H1 (cell line): ENCODE measurements at regions not wholly inside any gene's neighbourhood (a gene's known extent, or its start where the extent isn't known, plus 50 kb on each side); places are given as distances from the start of the nearest gene placed in this dataset.

Experiments
- CTCF ChIA-PET: fragments of 300-600 bp; sonication (Branson Sonifier 250); formaldehyde crosslinking; loops from one replicate; lab custom pipeline; 2021; ENCODE audit not compliant: partially characterized antibody; lab: Charles Lee
- POLR2A ChIA-PET: fragments of 300-600 bp; sonication (Branson Sonifier 250); formaldehyde crosslinking; loops from one replicate; lab custom pipeline; 2021; ENCODE audit warnings: inconsistent platforms; ENCODE audit not compliant: partially characterized antibody; lab: Charles Lee
- DNase-seq, 2 experiments: peaks; one replicate each; pipeline versions ENCODE4 v3.0.0 to v3.0.0-alpha.2; 2010 to 2022; ENCODE audit warnings: low spot score in 2 of 2, low read depth in 1 of 2, mixed read lengths in 1 of 2
- FAIRE-seq: peaks from 2 replicates; lab custom pipeline; 2011; peaks lifted over from hg19 to GRCh38; lab: Jason Lieb, UNC
- H2AFZ ChIP-seq: 2 replicates; pipeline ENCODE4 v1.8.1; 2012; ENCODE audit warnings: low read length, inconsistent platforms
- H2AK5ac ChIP-seq: 2 replicates; pipeline ENCODE4 v1.6.1; 2013; ENCODE audit warnings: low read depth, low read length
- H2BK120ac ChIP-seq: replicated peaks from 2 replicates; pipeline ENCODE3; 2013; ENCODE audit warnings: low read depth, low read length, inconsistent platforms
- H2BK12ac ChIP-seq: 2 replicates; pipeline ENCODE4 v1.6.1; 2013; ENCODE audit warnings: low read depth, low read length
- H2BK15ac ChIP-seq: 2 replicates; pipeline ENCODE4 v1.6.1; 2013; ENCODE audit warnings: low read length
- H2BK20ac ChIP-seq: 2 replicates; pipeline ENCODE4 v1.6.1; 2013; ENCODE audit warnings: low read length
- H2BK5ac ChIP-seq: 2 replicates; pipeline ENCODE4 v1.6.1; 2013; ENCODE audit warnings: low read depth, low read length
- H3K14ac ChIP-seq: 2 replicates; pipeline ENCODE4 v1.6.1; 2013; ENCODE audit warnings: inconsistent platforms; ENCODE audit not compliant: insufficient read length
- H3K18ac ChIP-seq: 2 replicates; pipeline ENCODE4 v1.6.1; 2013; ENCODE audit warnings: low read length; ENCODE audit errors: extremely low read depth
- H3K23ac ChIP-seq: 2 replicates; pipeline ENCODE4 v1.6.1; 2013; ENCODE audit warnings: inconsistent platforms; ENCODE audit not compliant: insufficient read length
- H3K23me2 ChIP-seq: 2 replicates; pipeline ENCODE4 v1.6.1; 2013; ENCODE audit warnings: low read depth, low read length
- H3K27ac ChIP-seq: 2 replicates; pipeline ENCODE4 v1.6.1; 2011; ENCODE audit warnings: low read depth, low read length, inconsistent platforms
- H3K27me3 ChIP-seq, 4 experiments: replicated peaks in 1 of 4; 1 replicate in 1 of 4; 2 replicates in 3 of 4; pipeline versions ENCODE4 v1.6.1 to v1.8.1; 2011 to 2013; ENCODE audit warnings: low read length in 3 of 4, mild to moderate bottlenecking in 3 of 4, inconsistent platforms in 2 of 4, mixed read lengths in 2 of 4, moderate library complexity in 1 of 4; ENCODE audit not compliant: control insufficient read depth in 3 of 4, insufficient read depth in 3 of 4; ENCODE audit errors: extremely low read depth in 1 of 4
- H3K36me3 ChIP-seq, 4 experiments: 2 replicates each; pipeline versions ENCODE4 v1.6.1 to v1.8.1; 2011 to 2013; ENCODE audit warnings: mild to moderate bottlenecking in 4 of 4, low read length in 3 of 4, moderate library complexity in 2 of 4, control low read depth in 1 of 4, inconsistent platforms in 1 of 4; ENCODE audit not compliant: insufficient read depth in 4 of 4, control insufficient read depth in 2 of 4
- H3K4ac ChIP-seq: replicated peaks from 2 replicates; pipeline ENCODE3; 2013; ENCODE audit warnings: low read length, low read depth, mixed read lengths, inconsistent platforms; ENCODE audit not compliant: insufficient read length
- H3K4me1 ChIP-seq, 4 experiments: replicated peaks in 1 of 4; 1 replicate in 1 of 4; 2 replicates in 3 of 4; pipeline versions ENCODE4 v1.6.1 to v1.8.1; 2011 to 2013; ENCODE audit warnings: low read length in 3 of 4, inconsistent platforms in 2 of 4, mixed read lengths in 1 of 4; ENCODE audit not compliant: insufficient read depth in 4 of 4, control insufficient read depth in 3 of 4
- H3K4me2 ChIP-seq, 2 experiments: 2 replicates each; pipeline versions ENCODE4 v1.6.1 to v1.8.1; 2011 to 2013; ENCODE audit warnings: low read depth in 2 of 2, low read length in 2 of 2, control low read depth in 1 of 2, inconsistent platforms in 1 of 2, mild to moderate bottlenecking in 1 of 2; ENCODE audit not compliant: insufficient read depth in 1 of 2
- H3K4me3 ChIP-seq, 4 experiments: fragments of 200-600, 300-600 bp in 1 of 4; sonication (generic), shearing (Covaris generic), sonication (Bioruptor Twin) in 1 of 4; 2 replicates each; pipeline versions ENCODE4 v1.5.1 to v1.8.1; 2011 to 2016; ENCODE audit warnings: low read length in 4 of 4, low read depth in 3 of 4, control low read depth in 2 of 4, inconsistent platforms in 2 of 4, mild to moderate bottlenecking in 2 of 4, mixed read lengths in 1 of 4, moderate library complexity in 1 of 4; ENCODE audit not compliant: insufficient read depth in 2 of 4; ENCODE audit errors: extremely low read depth in 1 of 4
- H3K56ac ChIP-seq: replicated peaks from 2 replicates; pipeline ENCODE3; 2013; ENCODE audit warnings: low read depth, mild to moderate bottlenecking, mixed read lengths, low read length, inconsistent platforms; ENCODE audit not compliant: insufficient read length
- H3K79me1 ChIP-seq: 2 replicates; pipeline ENCODE4 v1.6.1; 2013; ENCODE audit warnings: low read depth, low read length, control low read depth
- H3K79me2 ChIP-seq, 2 experiments: 2 replicates each; pipeline versions ENCODE4 v1.6.1 to v1.8.1; 2012 to 2013; ENCODE audit warnings: low read length in 2 of 2, mild to moderate bottlenecking in 2 of 2, inconsistent platforms in 1 of 2; ENCODE audit not compliant: insufficient read depth in 2 of 2, control insufficient read depth in 1 of 2
- H3K9ac ChIP-seq, 4 experiments: replicated peaks in 1 of 4; 1 replicate in 1 of 4; 2 replicates in 3 of 4; pipeline versions ENCODE4 v1.6.1 to v1.8.1; 2011 to 2013; ENCODE audit warnings: low read depth in 3 of 4, low read length in 3 of 4, control low read depth in 2 of 4, mild to moderate bottlenecking in 2 of 4, moderate library complexity in 2 of 4, inconsistent platforms in 1 of 4; ENCODE audit errors: extremely low read depth in 1 of 4
- H3K9me3 ChIP-seq, 2 experiments: 2 replicates each; pipeline versions ENCODE4 v1.6.1 to v1.8.1; 2012 to 2013; ENCODE audit warnings: mild to moderate bottlenecking in 2 of 2, moderate library complexity in 2 of 2, control low read depth in 1 of 2, inconsistent platforms in 1 of 2, low read depth in 1 of 2, low read length in 1 of 2, mixed read lengths in 1 of 2; ENCODE audit not compliant: insufficient read depth in 2 of 2
- H4K20me1 ChIP-seq, 2 experiments: replicated peaks in 1 of 2; 2 replicates each; pipeline versions ENCODE3 to v1.8.1; 2011 to 2013; ENCODE audit warnings: inconsistent platforms in 2 of 2, low read length in 2 of 2, mild to moderate bottlenecking in 1 of 2; ENCODE audit not compliant: insufficient read depth in 2 of 2, control insufficient read depth in 1 of 2
- H4K5ac ChIP-seq: 2 replicates; pipeline ENCODE4 v1.6.1; 2013; ENCODE audit warnings: low read length, low read depth, mixed read lengths, inconsistent platforms; ENCODE audit not compliant: insufficient read length
- H4K8ac ChIP-seq: 2 replicates; pipeline ENCODE4 v1.8.0; 2013; ENCODE audit warnings: mild to moderate bottlenecking, moderate library complexity, low read length, inconsistent platforms; ENCODE audit not compliant: insufficient read depth; ENCODE audit errors: extremely low read depth
- H4K91ac ChIP-seq: replicated peaks from 2 replicates; pipeline ENCODE3; 2013; ENCODE audit warnings: low read length, mixed read lengths, inconsistent platforms; ENCODE audit not compliant: insufficient read length
- ATF2 ChIP-seq: IDR thresholded peaks from 2 replicates; pipeline ENCODE4 v1.6.1; 2012; ENCODE audit warnings: low read length, inconsistent platforms
- CHD1 ChIP-seq: IDR thresholded peaks from 2 replicates; pipeline ENCODE4 v1.6.1; 2012; ENCODE audit warnings: low read depth, low read length, improper control_type of control experiment
- GABPA ChIP-seq: IDR thresholded peaks from 2 replicates; pipeline ENCODE4 v1.6.1; 2011; ENCODE audit warnings: mild to moderate bottlenecking, low read length, moderate library complexity, borderline replicate concordance; ENCODE audit not compliant: insufficient read depth
- NANOG ChIP-seq: IDR thresholded peaks from 2 replicates; pipeline ENCODE4 v1.6.1; 2011; ENCODE audit warnings: low read length, low read depth, mild to moderate bottlenecking, inconsistent platforms; ENCODE audit not compliant: insufficient read depth, poor library complexity, severe bottlenecking
- RNF2 ChIP-seq: fragments of 200-900, 300-1000 bp; sonication (generic); IDR thresholded peaks from 2 replicates; pipeline ENCODE4 v1.7.1; 2016; ENCODE audit warnings: borderline replicate concordance, low read depth, mild to moderate bottlenecking, antibody characterized with exemption, low read length; ENCODE audit not compliant: poor library complexity, severe bottlenecking; ENCODE audit errors: missing control alignments
- TCF12 ChIP-seq: IDR thresholded peaks from 2 replicates; pipeline ENCODE4 v1.6.1; 2011; ENCODE audit warnings: low read depth, mild to moderate bottlenecking, low read length
- YY1 ChIP-seq: IDR thresholded peaks from 2 replicates; pipeline ENCODE4 v1.6.1; 2011; ENCODE audit warnings: low read depth, mild to moderate bottlenecking, low read length
- WGBS, 2 experiments: shearing (Covaris generic) in 1 of 2; methylation state at CpG; one replicate each; pipeline versions ENCODE4 v1.1.6 to v1.1.7; 2013 to 2015; ENCODE audit warnings: low lambda C conversion rate in 2 of 2, mixed read lengths in 2 of 2, inconsistent platforms in 1 of 2, low coverage in 1 of 2, missing lambda C conversion rate in 1 of 2; ENCODE audit not compliant: insufficient replicate concordance in 2 of 2, insufficient coverage in 1 of 2, insufficient read length in 1 of 2; ENCODE audit errors: extremely low coverage in 1 of 2, missing lambda C conversion rate in 1 of 2; 5-methylcytosine and 5-hydroxymethylcytosine counted together

GRCh38 chr1:209064850-209065706 lies 518.4 kb upstream of the CAMK1G start:
- FAIRE-seq = no peak

More at GRCh38 chr1:209064850-209065706, 518.4 kb upstream of the CAMK1G start:
- Histone ChIP-seq H2BK12ac (no peak overlapping the region), H3K18ac (0 out of 2 replicates have a peak overlapping the region, but pooled peaks have one; percentile 64), H3K4me1 (peaks cover 0 to 4% (median 2%) of the 10 kb centered on the region in 4 experiments; a peak in 3 of 7 replicates), H2BK15ac (no peak overlapping the region), H3K79me1 (no peaks in the 10 kb centered on the region), H3K4me3 (no peak overlapping the region), H3K23me2 (no peaks in the 10 kb centered on the region), H3K9ac (no peak overlapping the region), H2AK5ac (no peak overlapping the region), H3K23ac (no peak overlapping the region), H3K4me2 (no peak overlapping the region), H2BK120ac (no peak overlapping the region), H3K9me3 (no peaks in the 10 kb centered on the region), H2BK20ac (no peak overlapping the region), H3K27ac (no peak overlapping the region), H4K20me1 (no peaks in the 10 kb centered on the region), H4K5ac (no peak overlapping the region), H3K27me3 (no peaks in the 10 kb centered on the region), H2BK5ac (no peak overlapping the region), H3K36me3 (no peaks in the 10 kb centered on the region), H3K79me2 (no peaks in the 10 kb centered on the region), H4K8ac (no peak overlapping the region), H4K91ac (no peak overlapping the region), H3K14ac (no peak overlapping the region), H3K56ac (no peak overlapping the region), H2AFZ (no peak overlapping the region), H3K4ac (no peak overlapping the region)
- 78% methylated on average over 11 of the region's 11 CpGs; no CpG with 5 or more reads in 1 of the 2 experiments for WGBS, 2 experiments
- DNase-seq = no peak
- ChIA-PET POLR2A (no interaction called here), CTCF (interaction anchor here (0.5 to 2.4 kb wide), 4 partner anchors 12 to 143 kb away, joined by 3 to 7 read pairs (median 5); no protein-coding TSS in a partner anchor)
- no peak for TF ChIP-seq RNF2
- TF ChIP-seq NANOG = no peak
- TF ChIP-seq ATF2 = no peak
- TF ChIP-seq CHD1 = no peak
- no peak for TF ChIP-seq GABPA
- TF ChIP-seq TCF12 = no peak
- no peak for TF ChIP-seq YY1
- TF ChIP-seq, all 59 proteins: peak for 0
